Dendritic cell treated with granulocyte-macrophage colony-stimulating factor and Interleukin-4, amounts not matched to agents 40 ng/mL and 50 ng/mL, for 4 days (primary cell): ENCODE measurements at regions not wholly inside any gene's neighbourhood (a gene's known extent, or its start where the extent isn't known, plus 50 kb on each side); places are given as distances from the start of the nearest gene placed in this dataset.

Source experiments
- H3K27ac Mint-ChIP-seq: one replicate; pipeline ENCODE4 v1.8.0; 2022; ENCODE audit warnings: mild to moderate bottlenecking, mixed read lengths
- H3K27me3 Mint-ChIP-seq: one replicate; pipeline ENCODE4 v1.8.0; 2022; ENCODE audit warnings: mild to moderate bottlenecking, mixed read lengths
- H3K36me3 Mint-ChIP-seq: one replicate; pipeline ENCODE4 v1.8.0; 2022; ENCODE audit warnings: low read depth, mixed read lengths
- H3K4me1 Mint-ChIP-seq: one replicate; pipeline ENCODE4 v1.8.0; 2022; ENCODE audit warnings: low read depth, mixed read lengths
- H3K4me3 Mint-ChIP-seq: one replicate; pipeline ENCODE4 v1.8.0; 2022; ENCODE audit warnings: mild to moderate bottlenecking, moderate library complexity, mixed read lengths
- H3K9me3 Mint-ChIP-seq: one replicate; pipeline ENCODE4 v1.8.0; 2022; ENCODE audit warnings: mixed read lengths
- intact Hi-C: fragments of 100-400 bp; cut with micrococcal nuclease; formaldehyde crosslinking; loops from one replicate; pipeline ENCODE4 v1.15.0; 2022

- H3K27ac Mint-ChIP-seq, result no peak overlapping the region
- intact Hi-C loops, result loop anchor here (10.0 kb wide), 1 partner anchor 81 kb away; the partner anchor contains the start of gene RASGRF1
- H3K27me3 Mint-ChIP-seq, result peaks cover 34% of the 10 kb centered on the region
- no peaks in the 10 kb centered on the region for H3K9me3 Mint-ChIP-seq
- H3K36me3 Mint-ChIP-seq, result no peaks in the 10 kb centered on the region
- no peaks in the 10 kb centered on the region for H3K4me1 Mint-ChIP-seq
- H3K4me3 Mint-ChIP-seq, result no peak overlapping the region
These were observed 85.6 kb upstream of the RASGRF1 start for GRCh38 chr15:79176151-79176550.

DNA sequence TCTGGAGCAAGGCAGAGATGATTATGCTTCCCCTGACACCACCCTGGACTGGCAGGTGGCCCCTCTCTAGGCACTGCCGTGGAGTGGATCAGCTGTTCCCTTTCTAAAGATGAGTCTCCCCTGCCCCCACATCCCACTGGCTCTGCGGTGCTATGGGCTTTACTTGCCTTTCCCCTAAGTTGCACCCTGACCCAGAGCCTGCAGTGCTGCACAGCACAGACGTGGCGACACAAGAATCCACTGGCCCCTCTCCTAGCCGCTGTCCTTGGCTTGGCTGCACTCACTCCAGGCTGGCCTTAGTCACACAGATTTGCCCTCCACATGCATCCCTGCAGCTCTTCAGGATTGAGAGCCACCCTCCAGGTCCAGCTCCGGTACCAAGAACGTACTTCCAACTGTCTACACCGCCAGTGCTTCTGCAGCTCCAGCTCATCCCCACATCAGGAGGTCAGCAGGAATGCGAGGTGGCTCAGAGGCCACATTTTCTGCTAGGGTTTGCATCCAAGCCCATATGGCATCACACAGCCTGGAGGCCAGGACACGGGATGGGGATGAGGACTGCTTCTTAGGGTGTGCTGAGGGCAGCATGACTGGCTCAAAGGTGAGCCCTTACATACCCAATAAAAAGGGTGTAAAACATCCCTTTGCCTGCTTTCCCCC is 82.4 kb upstream of the RASGRF1 start:
- Mint-ChIP-seq H3K9me3 (no peaks in the 10 kb centered on the region), H3K4me3 (no peak overlapping the region), H3K36me3 (no peaks in the 10 kb centered on the region), H3K4me1 (no peaks in the 10 kb centered on the region), H3K27me3 (peaks cover 38% of the 10 kb centered on the region), H3K27ac (no peak overlapping the region)
- intact Hi-C loops, result loop anchor here (10.0 kb wide), 1 partner anchor 78 kb away; the partner anchor contains the start of gene RASGRF1

- Mint-ChIP-seq H3K4me3 (no peak overlapping the region), H3K4me1 (no peaks in the 10 kb centered on the region), H3K27ac (no peak overlapping the region), H3K27me3 (peaks cover 36% of the 10 kb centered on the region), H3K36me3 (no peaks in the 10 kb centered on the region), H3K9me3 (no peaks in the 10 kb centered on the region)
- intact Hi-C loops, result loop anchor here (10.0 kb wide), 1 partner anchor 77 kb away; the partner anchor contains the start of gene RASGRF1
These were observed 81.5 kb upstream of the RASGRF1 start for GRCh38 chr15:79172032-79172481.

GRCh38 chr15:79171320-79172031 is 80.9 kb upstream of the RASGRF1 start:
- no peaks in the 10 kb centered on the region for H3K36me3 Mint-ChIP-seq
- intact Hi-C loops, result loop anchor here (10.0 kb wide), 1 partner anchor 77 kb away; the partner anchor contains the start of gene RASGRF1
- H3K27me3 Mint-ChIP-seq, result peaks cover 35% of the 10 kb centered on the region
- H3K27ac Mint-ChIP-seq, result no peak overlapping the region
- H3K9me3 Mint-ChIP-seq, result no peaks in the 10 kb centered on the region
- no peak overlapping the region for H3K4me3 Mint-ChIP-seq
- no peaks in the 10 kb centered on the region for H3K4me1 Mint-ChIP-seq

- intact Hi-C loops, result loop anchor here (10.0 kb wide), 1 partner anchor 75 kb away; the partner anchor contains the start of gene RASGRF1
These were observed 79.7 kb upstream of the RASGRF1 start for GRCh38 chr15:79170256-79170664.

GRCh38 chr15:79169526-79170133 is 79.0 kb upstream of the RASGRF1 start:
- intact Hi-C loops, result loop anchor here (10.0 kb wide), 1 partner anchor 75 kb away; the partner anchor contains the start of gene RASGRF1
- Mint-ChIP-seq H3K4me3 (no peak overlapping the region), H3K4me1 (no peaks in the 10 kb centered on the region), H3K36me3 (no peaks in the 10 kb centered on the region), H3K27ac (no peak overlapping the region), H3K27me3 (peaks cover 27% of the 10 kb centered on the region), H3K9me3 (no peaks in the 10 kb centered on the region)

More at GRCh38 chr15:79170256-79170664, 79.7 kb upstream of the RASGRF1 start:
- Mint-ChIP-seq H3K27ac (no peak overlapping the region), H3K27me3 (peaks cover 30% of the 10 kb centered on the region), H3K4me3 (no peak overlapping the region), H3K4me1 (no peaks in the 10 kb centered on the region), H3K9me3 (no peaks in the 10 kb centered on the region), H3K36me3 (no peaks in the 10 kb centered on the region)

DNA sequence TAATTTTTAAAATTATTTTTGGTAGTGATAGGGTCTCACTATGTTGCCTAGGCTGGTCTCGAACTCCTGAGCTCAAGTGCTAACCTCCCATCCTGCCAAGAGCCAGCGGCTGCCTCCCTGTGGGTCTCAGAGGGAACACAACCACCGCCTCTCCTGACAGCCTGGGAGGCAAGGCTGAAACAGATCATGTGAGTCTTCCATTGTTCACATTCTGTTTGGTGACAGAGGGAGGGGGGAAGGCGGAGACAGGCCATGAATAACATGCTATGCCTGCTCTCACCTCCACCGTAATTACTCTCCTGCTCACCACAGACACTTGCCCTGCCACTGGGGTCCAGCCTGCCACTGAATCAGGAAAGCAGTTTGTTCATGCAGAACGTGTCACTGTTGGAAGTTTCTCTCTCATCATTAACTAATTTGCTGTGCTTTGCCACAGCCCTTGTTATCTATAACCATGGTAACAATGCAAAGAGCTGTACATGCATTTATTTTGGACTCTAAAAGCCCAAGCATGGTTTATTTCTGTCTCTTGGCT is 78.4 kb upstream of the RASGRF1 start:
- peaks cover 26% of the 10 kb centered on the region for H3K27me3 Mint-ChIP-seq
- no peaks in the 10 kb centered on the region for H3K4me1 Mint-ChIP-seq
- H3K4me3 Mint-ChIP-seq, result no peak overlapping the region
- H3K27ac Mint-ChIP-seq, result no peak overlapping the region
- no peaks in the 10 kb centered on the region for H3K36me3 Mint-ChIP-seq
- intact Hi-C loops, result no loop called here
- H3K9me3 Mint-ChIP-seq, result no peaks in the 10 kb centered on the region

- Mint-ChIP-seq H3K36me3 (no peaks in the 10 kb centered on the region), H3K9me3 (no peaks in the 10 kb centered on the region), H3K4me1 (no peaks in the 10 kb centered on the region), H3K27me3 (peaks cover 21% of the 10 kb centered on the region), H3K27ac (no peak overlapping the region), H3K4me3 (no peak overlapping the region)
- intact Hi-C loops, result no loop called here
These were observed 77.2 kb upstream of the RASGRF1 start for GRCh38 chr15:79167776-79168175.

DNA sequence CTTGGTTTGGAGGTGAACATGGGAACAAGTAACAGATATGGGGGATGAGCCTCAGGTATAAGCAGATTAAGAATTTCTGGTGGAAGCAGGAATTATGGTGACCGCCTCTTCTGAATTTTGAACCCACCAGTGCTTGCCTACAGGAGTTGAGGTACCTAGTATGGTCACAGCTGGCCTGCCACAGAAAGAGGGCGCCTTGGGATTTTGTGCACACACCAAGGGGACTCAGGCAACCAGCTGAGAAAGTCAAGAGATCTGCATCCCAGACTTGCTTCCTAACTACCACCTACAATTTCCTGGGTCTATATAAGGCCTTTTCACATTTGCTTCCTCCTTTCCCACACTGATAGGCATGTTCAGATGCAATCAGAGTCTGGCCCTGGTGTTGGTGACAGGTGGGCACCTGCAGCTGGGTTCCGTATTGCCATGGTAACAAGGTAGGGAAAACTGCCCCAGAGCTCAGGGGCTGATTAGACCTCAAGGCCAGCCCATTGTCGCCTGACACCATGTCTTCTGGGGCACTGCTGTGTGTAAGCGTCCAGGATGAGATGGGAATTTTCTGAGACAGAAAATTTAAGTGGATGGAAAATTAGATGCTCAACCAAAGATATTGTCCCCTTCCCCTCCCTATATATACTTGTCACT is 75.9 kb upstream of the RASGRF1 start:
- peaks cover 16% of the 10 kb centered on the region for H3K27me3 Mint-ChIP-seq
- H3K4me1 Mint-ChIP-seq, result no peaks in the 10 kb centered on the region
- no peaks in the 10 kb centered on the region for H3K9me3 Mint-ChIP-seq
- H3K36me3 Mint-ChIP-seq, result no peaks in the 10 kb centered on the region
- no peak overlapping the region for H3K27ac Mint-ChIP-seq
- intact Hi-C loops, result no loop called here
- H3K4me3 Mint-ChIP-seq, result no peak overlapping the region

- H3K9me3 Mint-ChIP-seq, result no peaks in the 10 kb centered on the region
- peaks cover 12% of the 10 kb centered on the region for H3K27me3 Mint-ChIP-seq
- H3K27ac Mint-ChIP-seq, result no peak overlapping the region
- H3K36me3 Mint-ChIP-seq, result no peaks in the 10 kb centered on the region
- no peak overlapping the region for H3K4me3 Mint-ChIP-seq
- H3K4me1 Mint-ChIP-seq, result no peaks in the 10 kb centered on the region
- intact Hi-C loops, result no loop called here
These were observed 73.9 kb upstream of the RASGRF1 start for GRCh38 chr15:79164465-79164864.

- no peaks in the 10 kb centered on the region for H3K36me3 Mint-ChIP-seq
- H3K4me1 Mint-ChIP-seq, result no peaks in the 10 kb centered on the region
- no peak overlapping the region for H3K4me3 Mint-ChIP-seq
- no peak overlapping the region for H3K27ac Mint-ChIP-seq
- intact Hi-C loops, result no loop called here
- H3K9me3 Mint-ChIP-seq, result no peaks in the 10 kb centered on the region
- H3K27me3 Mint-ChIP-seq, result peaks cover 8% of the 10 kb centered on the region
These were observed 73.5 kb upstream of the RASGRF1 start for GRCh38 chr15:79164043-79164442.

DNA sequence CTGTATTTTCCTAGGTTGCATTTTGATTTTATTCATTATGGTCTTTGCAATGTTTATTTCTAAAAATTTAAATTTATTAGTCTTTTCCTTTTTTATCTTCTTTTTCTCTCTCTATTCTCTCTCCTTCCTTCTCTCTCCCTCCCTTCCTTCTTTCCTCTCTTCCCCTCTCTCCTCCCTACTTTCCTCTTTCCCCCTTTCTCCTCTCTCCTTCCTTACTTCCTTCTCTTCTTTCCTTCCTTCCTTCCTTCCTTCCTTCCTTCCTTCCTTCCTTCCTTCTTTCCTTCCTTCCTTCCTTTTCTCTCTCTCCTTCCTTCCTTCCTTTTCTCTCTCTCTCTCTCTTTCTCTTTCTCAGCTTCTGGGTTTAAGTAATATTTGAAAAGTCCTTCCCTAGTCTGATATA is 72.8 kb upstream of the RASGRF1 start:
- Mint-ChIP-seq H3K4me1 (no peaks in the 10 kb centered on the region), H3K36me3 (no peaks in the 10 kb centered on the region), H3K4me3 (no peak overlapping the region), H3K27ac (no peak overlapping the region), H3K27me3 (peaks cover 7% of the 10 kb centered on the region), H3K9me3 (no peaks in the 10 kb centered on the region)
- intact Hi-C loops, result no loop called here

DNA sequence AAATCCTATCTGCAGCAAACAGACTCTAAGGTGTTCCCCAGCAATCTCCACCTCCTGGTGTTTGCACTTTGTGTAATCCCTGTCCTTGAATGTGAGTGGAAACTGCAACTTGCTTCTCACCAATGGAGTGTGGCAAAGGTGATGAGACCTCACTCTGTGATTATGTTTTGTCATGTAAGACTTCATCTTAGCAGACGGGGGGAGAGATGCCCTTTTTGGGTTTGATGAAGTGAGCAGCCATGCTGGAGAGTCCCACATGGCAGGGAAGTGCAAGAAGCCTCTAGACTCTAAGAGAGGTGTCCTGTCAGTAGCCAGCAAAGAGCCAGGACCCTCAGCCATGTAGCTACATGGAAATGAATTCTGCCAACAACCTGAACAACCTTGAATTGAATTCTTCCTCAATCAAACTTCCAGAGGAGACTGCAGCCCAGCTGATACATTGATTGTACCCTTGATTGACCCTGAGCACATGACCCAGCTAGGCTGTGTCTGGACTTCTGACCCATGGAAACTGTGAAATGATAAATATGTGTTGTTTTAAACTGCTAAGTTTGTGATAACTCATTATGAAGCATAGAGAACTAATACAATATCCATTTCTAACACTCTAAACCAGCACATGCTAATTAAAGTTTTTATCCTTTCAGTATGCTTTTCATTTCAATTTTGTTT is 71.4 kb upstream of the RASGRF1 start:
- intact Hi-C loops, result no loop called here
- Mint-ChIP-seq H3K27ac (no peak overlapping the region), H3K4me1 (no peaks in the 10 kb centered on the region), H3K27me3 (peaks cover 7% of the 10 kb centered on the region), H3K36me3 (no peaks in the 10 kb centered on the region), H3K9me3 (no peaks in the 10 kb centered on the region), H3K4me3 (no peak overlapping the region)
